Lower leg skin (tissue), 4 donors: ENCODE measurements at regions not wholly inside any gene's neighbourhood (a gene's known extent, or its start where the extent isn't known, plus 50 kb on each side); places are given as distances from the start of the nearest gene placed in this dataset.

Experiments used
- DNase-seq, 2 donors: peaks; one replicate each; pipeline ENCODE4 v3.0.0-alpha.2; 2019; ENCODE audit warnings: low spot score in 2 of 2
- H3K4me3 ChIP-seq: fragments of 200-600 bp; sonication (generic); 2 replicates; pipeline ENCODE4 v1.5.1; 2017; ENCODE audit warnings: mild to moderate bottlenecking, low read depth; ENCODE audit not compliant: poor library complexity, severe bottlenecking
- CTCF ChIP-seq, 3 donors: fragments of 450-650 bp; IDR thresholded peaks; one replicate each; pipeline ENCODE4 v1.5.1; 2016; ENCODE audit warnings: antibody characterized with exemption in 3 of 3, mild to moderate bottlenecking in 3 of 3, moderate library complexity in 2 of 3
- POLR2A ChIP-seq, 2 donors: fragments of 450-650 bp; IDR thresholded peaks; one replicate each; pipeline ENCODE4 v1.6.1; 2016 to 2017; ENCODE audit warnings: antibody characterized with exemption in 2 of 2, mild to moderate bottlenecking in 1 of 2, moderate library complexity in 1 of 2
- WGBS, 2 donors: methylation state at CpG; one replicate each; pipeline ENCODE4 v1.1.5; 2018; 5-methylcytosine and 5-hydroxymethylcytosine counted together
- intact Hi-C: fragments of 100-400 bp; cut with DNase I; formaldehyde crosslinking; loops from one replicate; pipeline ENCODE4 v1.15.0; 2023; ENCODE audit warnings: low total_unique reads

- intact Hi-C loops = no loop called here
- TF ChIP-seq CTCF (IDR thresholded peaks at IDR 0.05) (no peak), POLR2A (IDR thresholded peaks at IDR 0.05) (no peak)
- WGBS, 2 donors = 53 to 61% methylated on average over 2 of the region's 2 CpGs
- H3K4me3 ChIP-seq = no peak overlapping the region
- DNase-seq = no peak
Observed at GRCh38 chr4:31054295-31054694, 334.1 kb downstream of the PCDH7 start.

GRCh38 chr4:31058656-31059055 lies 338.5 kb downstream of the PCDH7 start:
- intact Hi-C loops = no loop called here
- DNase-seq = no peak
- WGBS, 2 donors = 77 to 78% methylated on average over 2 of the region's 2 CpGs
- TF ChIP-seq CTCF (IDR thresholded peaks at IDR 0.05) (no peak), POLR2A (IDR thresholded peaks at IDR 0.05) (no peak)
- H3K4me3 ChIP-seq = no peak overlapping the region

GRCh38 chr4:31059753-31060522 lies 339.8 kb downstream of the PCDH7 start:
- intact Hi-C loops = no loop called here
- WGBS, 2 donors = 56 to 60% methylated on average over 2 of the region's 2 CpGs
- no peak for TF ChIP-seq CTCF (IDR thresholded peaks at IDR 0.05)
- H3K4me3 ChIP-seq = no peak overlapping the region
- DNase-seq = no peak

GRCh38 chr4:31065086-31065485 lies 344.9 kb downstream of the PCDH7 start:
- DNase-seq = no peak
- no peak overlapping the region for H3K4me3 ChIP-seq
- TF ChIP-seq POLR2A (IDR thresholded peaks at IDR 0.05) (no peak), CTCF (IDR thresholded peaks at IDR 0.05) (no peak)
- intact Hi-C loops = no loop called here
- 91 to 94% methylated on average over 3 of the region's 3 CpGs for WGBS, 2 donors

- H3K4me3 ChIP-seq = no peak overlapping the region
- TF ChIP-seq POLR2A (IDR thresholded peaks at IDR 0.05) = no peak
- TF ChIP-seq CTCF (IDR thresholded peaks at IDR 0.05) = no peak
- WGBS, 2 donors = 92 to 93% methylated on average over 11 of the region's 11 CpGs
- intact Hi-C loops = no loop called here
- DNase-seq = no peak
Observed at GRCh38 chr4:31068257-31069075, 348.3 kb downstream of the PCDH7 start.
